WTC11 (cell line): ENCODE measurements at regions not wholly inside any gene's neighbourhood (a gene's known extent, or its start where the extent isn't known, plus 50 kb on each side); places are given as distances from the start of the nearest gene placed in this dataset.

Source experiments
- ATAC-seq: fragments of 200-7000 bp; cut with Tn5 transposase; 2 replicates; pipeline ENCODE4 v1.10.0; 2021; ENCODE audit warnings: mild to moderate bottlenecking, moderate library complexity
- CTCF ChIA-PET: fragments of 300-600 bp; sonication (Branson Sonifier 250); formaldehyde crosslinking; loops from one replicate; lab custom pipeline; 2021; ENCODE audit warnings: antibody characterized with exemption; lab: Charles Lee
- POLR2A ChIA-PET: fragments of 350-600 bp; sonication (Branson Sonifier 250); formaldehyde crosslinking; loops from one replicate; lab custom pipeline; 2021; ENCODE audit warnings: antibody characterized with exemption; lab: Charles Lee
- DNase-seq: peaks from one replicate; pipeline ENCODE4 v3.0.0; 2021; ENCODE audit warnings: low spot score
- H3K27ac Mint-ChIP-seq: 2 replicates; pipeline ENCODE4 v1.8.0; 2021; ENCODE audit warnings: mixed read lengths
- H3K27me3 Mint-ChIP-seq: 2 replicates; pipeline ENCODE4 v1.8.0; 2021; ENCODE audit warnings: low read depth, mild to moderate bottlenecking, moderate library complexity, mixed read lengths
- H3K36me3 Mint-ChIP-seq: 2 replicates; pipeline ENCODE4 v1.8.0; 2021; ENCODE audit warnings: mixed read lengths
- H3K4me1 Mint-ChIP-seq: 2 replicates; pipeline ENCODE4 v1.8.0; 2022; ENCODE audit warnings: mixed read lengths
- H3K4me3 Mint-ChIP-seq: 2 replicates; pipeline ENCODE4 v1.8.0; 2021; ENCODE audit warnings: mild to moderate bottlenecking, moderate library complexity, mixed read lengths
- H3K9me3 Mint-ChIP-seq: 2 replicates; pipeline ENCODE4 v1.8.0; 2021; ENCODE audit warnings: mixed read lengths
- ARID4B ChIP-seq: sonication (generic); formaldehyde crosslinking; IDR thresholded peaks from 2 replicates; pipeline ENCODE4 v1.8.0; 2023; ENCODE audit warnings: missing genetic modification reagents, mild to moderate bottlenecking, borderline replicate concordance
- ATF6 ChIP-seq: sonication (generic); formaldehyde crosslinking; IDR thresholded peaks from 2 replicates; pipeline ENCODE4 v1.8.1; 2023; ENCODE audit warnings: mild to moderate bottlenecking, missing genetic modification reagents
- CDX4 ChIP-seq: fragments of 250-450 bp; sonication (Bioruptor Pico); IDR thresholded peaks from 2 replicates; pipeline ENCODE4 v1.9.0; 2021; ENCODE audit warnings: moderate library complexity, mild to moderate bottlenecking, inconsistent platforms, borderline replicate concordance
- E2F1 ChIP-seq: sonication (generic); formaldehyde crosslinking; IDR thresholded peaks from 2 replicates; pipeline ENCODE4 v1.8.0; 2022; ENCODE audit warnings: mild to moderate bottlenecking, missing genetic modification reagents
- EMX1 ChIP-seq: fragments of 250-450 bp; sonication (Bioruptor Pico); IDR thresholded peaks from 2 replicates; pipeline ENCODE4 v1.8.0; 2021; ENCODE audit warnings: mild to moderate bottlenecking
- FOXP1 ChIP-seq: sonication (generic); formaldehyde crosslinking; IDR thresholded peaks from 2 replicates; pipeline ENCODE4 v1.8.0; 2022; ENCODE audit warnings: missing genetic modification reagents, mild to moderate bottlenecking, moderate library complexity, borderline replicate concordance
- GTF2I ChIP-seq: fragments of 250-450 bp; sonication (Bioruptor Pico); conservative IDR thresholded peaks from 2 replicates; pipeline ENCODE4 v1.4.0; 2021; ENCODE audit warnings: mild to moderate bottlenecking
- HMGXB4 ChIP-seq: sonication (generic); formaldehyde crosslinking; IDR thresholded peaks from 2 replicates; pipeline ENCODE4 v1.8.1; 2023; ENCODE audit warnings: mild to moderate bottlenecking, moderate library complexity, missing genetic modification reagents
- JUN ChIP-seq: sonication (generic); formaldehyde crosslinking; IDR thresholded peaks from 2 replicates; pipeline ENCODE4 v1.8.0; 2023; ENCODE audit warnings: mild to moderate bottlenecking, missing genetic modification reagents
- KAT7 ChIP-seq: sonication (generic); formaldehyde crosslinking; IDR thresholded peaks from 2 replicates; pipeline ENCODE4 v1.8.1; 2023; ENCODE audit warnings: missing genetic modification reagents, mild to moderate bottlenecking, borderline replicate concordance
- MLX ChIP-seq: sonication (generic); formaldehyde crosslinking; IDR thresholded peaks from 2 replicates; pipeline ENCODE4 v1.8.1; 2023; ENCODE audit warnings: mild to moderate bottlenecking, missing genetic modification reagents, moderate library complexity
- NFATC4 ChIP-seq: fragments of 250-450 bp; sonication (Bioruptor Pico); IDR thresholded peaks from 2 replicates; pipeline ENCODE4 v1.9.0; 2021; ENCODE audit warnings: mild to moderate bottlenecking
- PREB ChIP-seq: sonication (generic); formaldehyde crosslinking; IDR thresholded peaks from 2 replicates; pipeline ENCODE4 v1.8.1; 2022; ENCODE audit warnings: mild to moderate bottlenecking, missing genetic modification reagents, moderate library complexity, borderline replicate concordance
- SOX15 ChIP-seq: fragments of 250-450 bp; sonication (Bioruptor Pico); IDR thresholded peaks from 2 replicates; pipeline ENCODE4 v1.9.0; 2021; ENCODE audit warnings: mild to moderate bottlenecking
- USF2 ChIP-seq: sonication (generic); formaldehyde crosslinking; IDR thresholded peaks from 2 replicates; pipeline ENCODE4 v1.8.1; 2023; ENCODE audit warnings: mild to moderate bottlenecking, missing genetic modification reagents, moderate library complexity
- ZBTB21 ChIP-seq: sonication (generic); formaldehyde crosslinking; IDR thresholded peaks from 2 replicates; pipeline ENCODE4 v1.8.1; 2023; ENCODE audit warnings: mild to moderate bottlenecking, missing genetic modification reagents, borderline replicate concordance
- ZNF416 ChIP-seq: fragments of 250-450 bp; sonication (Bioruptor Pico); IDR thresholded peaks from 2 replicates; pipeline ENCODE4 v1.9.0; 2021; ENCODE audit warnings: mild to moderate bottlenecking, inconsistent platforms
- TF ChIP-seq, protein P1 (sequence below): fragments of 250-450 bp; sonication (Bioruptor Pico); IDR thresholded peaks from 2 replicates; pipeline ENCODE4 v1.9.0; 2021; ENCODE audit warnings: mild to moderate bottlenecking
- TF ChIP-seq, protein P2 (sequence below): fragments of 200-600 bp; IDR thresholded peaks from 2 replicates; pipeline ENCODE4 v1.8.0; 2022; ENCODE audit warnings: antibody characterized with exemption

DNA sequence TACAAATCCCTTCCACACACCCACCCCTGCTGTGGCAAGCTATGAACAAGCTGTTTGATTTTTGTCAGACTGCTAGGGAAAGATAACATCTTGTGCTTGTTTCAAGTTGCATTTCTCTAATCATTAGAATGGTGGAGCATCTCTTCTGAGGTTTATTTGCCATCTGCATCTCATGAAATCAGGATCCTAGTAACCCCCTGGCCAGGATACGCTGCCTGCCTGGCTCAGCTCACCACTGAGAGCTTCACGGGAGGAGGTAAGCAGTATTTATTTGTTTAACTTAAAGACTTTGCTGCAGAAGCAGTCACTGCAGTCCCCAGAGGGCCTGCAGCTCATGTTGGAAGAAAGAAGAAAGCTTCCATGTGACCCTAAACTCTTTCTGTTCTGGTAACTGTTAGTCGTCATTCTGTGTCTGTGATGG is 83.3 kb upstream of the CXCL14 start:
- Mint-ChIP-seq H3K36me3 (peaks cover 15% of the 10 kb centered on the region), H3K27ac (no peak overlapping the region), H3K9me3 (peaks cover 21% of the 10 kb centered on the region), H3K4me1 (peaks cover 9% of the 10 kb centered on the region), H3K27me3 (peaks cover 3% of the 10 kb centered on the region; the same call in 1 of the 2 replicates), H3K4me3 (no peak overlapping the region)
- ATAC-seq = no peak
- ChIA-PET POLR2A (no interaction called here), CTCF (interaction anchor here (0.6 to 2.4 kb wide), 11 partner anchors 9 to 204 kb away, joined by 3 to 15 read pairs (median 4); no protein-coding TSS in a partner anchor)
- DNase-seq = no peak
- TF ChIP-seq, protein P1, sequence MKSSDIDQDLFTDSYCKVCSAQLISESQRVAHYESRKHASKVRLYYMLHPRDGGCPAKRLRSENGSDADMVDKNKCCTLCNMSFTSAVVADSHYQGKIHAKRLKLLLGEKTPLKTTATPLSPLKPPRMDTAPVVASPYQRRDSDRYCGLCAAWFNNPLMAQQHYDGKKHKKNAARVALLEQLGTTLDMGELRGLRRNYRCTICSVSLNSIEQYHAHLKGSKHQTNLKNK = no peak
- TF ChIP-seq GTF2I (no peak), KAT7 (CRISPR knock-in tag) (no peak), NFATC4 (CRISPR knock-in tag) (no peak), ATF6 (no peak), FOXP1 (CRISPR knock-in tag) (no peak), HMGXB4 (no peak), ZBTB21 (CRISPR knock-in tag) (no peak), CDX4 (no peak), JUN (no peak), USF2 (CRISPR knock-in tag) (no peak), SOX15 (CRISPR knock-in tag) (no peak), MLX (CRISPR knock-in tag) (no peak)
- TF ChIP-seq, protein P2, sequence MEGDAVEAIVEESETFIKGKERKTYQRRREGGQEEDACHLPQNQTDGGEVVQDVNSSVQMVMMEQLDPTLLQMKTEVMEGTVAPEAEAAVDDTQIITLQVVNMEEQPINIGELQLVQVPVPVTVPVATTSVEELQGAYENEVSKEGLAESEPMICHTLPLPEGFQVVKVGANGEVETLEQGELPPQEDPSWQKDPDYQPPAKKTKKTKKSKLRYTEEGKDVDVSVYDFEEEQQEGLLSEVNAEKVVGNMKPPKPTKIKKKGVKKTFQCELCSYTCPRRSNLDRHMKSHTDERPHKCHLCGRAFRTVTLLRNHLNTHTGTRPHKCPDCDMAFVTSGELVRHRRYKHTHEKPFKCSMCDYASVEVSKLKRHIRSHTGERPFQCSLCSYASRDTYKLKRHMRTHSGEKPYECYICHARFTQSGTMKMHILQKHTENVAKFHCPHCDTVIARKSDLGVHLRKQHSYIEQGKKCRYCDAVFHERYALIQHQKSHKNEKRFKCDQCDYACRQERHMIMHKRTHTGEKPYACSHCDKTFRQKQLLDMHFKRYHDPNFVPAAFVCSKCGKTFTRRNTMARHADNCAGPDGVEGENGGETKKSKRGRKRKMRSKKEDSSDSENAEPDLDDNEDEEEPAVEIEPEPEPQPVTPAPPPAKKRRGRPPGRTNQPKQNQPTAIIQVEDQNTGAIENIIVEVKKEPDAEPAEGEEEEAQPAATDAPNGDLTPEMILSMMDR = no peak

- DNase-seq (no peak), ATAC-seq (peak; percentile 60)
- POLR2A ChIA-PET = no interaction called here
- CTCF ChIA-PET = interaction anchor here (0.9 to 2.4 kb wide), 3 partner anchors 83 to 107 kb away, joined by 3 to 9 read pairs (median 6); partner anchors contain the start of gene CXCL14
- peaks cover 3% of the 10 kb centered on the region; the same call in 1 of the 2 replicates for H3K27me3 Mint-ChIP-seq
- peaks cover 21% of the 10 kb centered on the region for H3K9me3 Mint-ChIP-seq
- peaks cover 9% of the 10 kb centered on the region for H3K4me1 Mint-ChIP-seq
- no peak overlapping the region for H3K27ac Mint-ChIP-seq
- peaks cover 15% of the 10 kb centered on the region for H3K36me3 Mint-ChIP-seq
- no peak overlapping the region for H3K4me3 Mint-ChIP-seq
- TF ChIP-seq E2F1 (CRISPR knock-in tag) (no peak), EMX1 (no peak), ARID4B (CRISPR knock-in tag) (no peak), KAT7 (CRISPR knock-in tag) (no peak), PREB (CRISPR knock-in tag) (no peak), ZNF416 (CRISPR knock-in tag) (no peak)
Measured at GRCh38 chr5:135660826-135661575, 82.2 kb upstream of the CXCL14 start.
